ENCODE measurements at regions not wholly inside any gene's neighbourhood (a gene's known extent, or its start where the extent isn't known, plus 50 kb on each side); places are given as distances from the start of the nearest gene placed in this dataset.

DNA sequence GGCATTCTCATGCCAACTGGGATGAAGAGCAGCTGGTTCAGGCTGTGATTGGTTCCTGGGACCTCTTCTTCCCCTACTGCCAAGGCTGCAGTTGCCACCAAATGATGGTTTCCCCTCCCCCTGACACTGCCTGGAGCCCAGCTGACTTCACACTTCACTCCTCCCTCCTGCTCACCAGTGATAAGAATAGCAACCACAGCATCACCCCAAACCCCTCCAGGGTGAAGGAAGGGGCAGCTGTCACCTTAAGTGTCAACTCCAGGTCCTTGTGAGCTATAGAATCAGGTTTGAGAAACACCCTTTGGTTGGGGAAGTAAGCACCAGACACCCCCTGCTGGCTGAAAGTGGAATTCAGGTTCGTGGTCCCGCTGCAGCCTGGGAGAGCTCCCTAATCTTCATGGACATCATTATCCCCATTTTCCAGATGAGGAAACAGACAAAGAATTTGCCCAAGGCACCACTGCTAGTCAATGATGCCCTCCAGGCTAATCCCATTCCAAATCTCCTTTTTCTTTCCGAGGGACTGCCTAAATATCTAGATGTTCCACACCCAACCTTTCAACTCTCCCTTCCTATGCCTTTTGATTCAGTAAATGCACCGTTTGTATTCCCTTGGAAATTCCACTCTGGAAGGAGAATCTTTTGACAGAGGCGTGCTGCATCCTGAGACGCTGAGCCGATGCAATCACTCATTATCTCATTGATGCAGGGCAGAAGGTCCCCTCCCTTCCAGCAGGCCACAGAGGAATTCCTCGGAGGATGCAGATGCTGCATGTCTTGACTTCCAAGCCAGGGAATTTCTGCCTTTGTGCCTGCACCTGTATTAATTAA, 50.6 kb upstream of the UQCRFS1 start:
- H3K4me3 ChIP-seq (ENCODE audit: low read depth, low read length), result no peak overlapping the region
- TF ChIP-seq, protein P1, sequence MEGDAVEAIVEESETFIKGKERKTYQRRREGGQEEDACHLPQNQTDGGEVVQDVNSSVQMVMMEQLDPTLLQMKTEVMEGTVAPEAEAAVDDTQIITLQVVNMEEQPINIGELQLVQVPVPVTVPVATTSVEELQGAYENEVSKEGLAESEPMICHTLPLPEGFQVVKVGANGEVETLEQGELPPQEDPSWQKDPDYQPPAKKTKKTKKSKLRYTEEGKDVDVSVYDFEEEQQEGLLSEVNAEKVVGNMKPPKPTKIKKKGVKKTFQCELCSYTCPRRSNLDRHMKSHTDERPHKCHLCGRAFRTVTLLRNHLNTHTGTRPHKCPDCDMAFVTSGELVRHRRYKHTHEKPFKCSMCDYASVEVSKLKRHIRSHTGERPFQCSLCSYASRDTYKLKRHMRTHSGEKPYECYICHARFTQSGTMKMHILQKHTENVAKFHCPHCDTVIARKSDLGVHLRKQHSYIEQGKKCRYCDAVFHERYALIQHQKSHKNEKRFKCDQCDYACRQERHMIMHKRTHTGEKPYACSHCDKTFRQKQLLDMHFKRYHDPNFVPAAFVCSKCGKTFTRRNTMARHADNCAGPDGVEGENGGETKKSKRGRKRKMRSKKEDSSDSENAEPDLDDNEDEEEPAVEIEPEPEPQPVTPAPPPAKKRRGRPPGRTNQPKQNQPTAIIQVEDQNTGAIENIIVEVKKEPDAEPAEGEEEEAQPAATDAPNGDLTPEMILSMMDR (IDR thresholded peaks at IDR 0.05; ENCODE audit: low read depth, low read length), result peak; percentile 36
- no peak for DNase-seq (ENCODE audit: low read depth, low spot score)
- in situ Hi-C loops (cut with HindIII; ENCODE audit: low sequenced_read_pairs), result no loop called here

DNA sequence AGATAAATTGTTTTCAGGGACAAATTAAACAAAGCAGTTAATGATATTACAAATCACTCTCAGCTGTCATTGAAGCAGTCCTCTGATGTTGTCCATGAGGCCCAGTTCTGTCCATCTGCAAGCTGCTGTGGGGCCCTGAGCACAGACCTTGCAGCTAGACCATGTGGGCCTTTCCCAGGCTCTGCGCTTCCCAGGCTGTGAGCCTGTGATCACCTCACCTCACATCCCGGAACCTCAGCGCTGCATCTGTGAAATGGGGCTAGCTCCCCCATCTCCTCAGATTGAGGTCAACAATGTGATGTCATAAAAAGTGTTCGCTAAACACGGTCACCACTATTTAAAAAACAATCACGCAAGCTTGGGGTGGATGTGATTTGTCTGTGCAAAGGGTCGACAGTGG, 51.9 kb upstream of the UQCRFS1 start:
- in situ Hi-C loops (cut with HindIII; ENCODE audit: low sequenced_read_pairs), result no loop called here
- DNase-seq (ENCODE audit: low read depth, low spot score), result no peak
- no peak overlapping the region for H3K4me3 ChIP-seq (ENCODE audit: low read depth, low read length)
- TF ChIP-seq, protein P1 (IDR thresholded peaks at IDR 0.05; ENCODE audit: low read depth, low read length), result no peak

DNA sequence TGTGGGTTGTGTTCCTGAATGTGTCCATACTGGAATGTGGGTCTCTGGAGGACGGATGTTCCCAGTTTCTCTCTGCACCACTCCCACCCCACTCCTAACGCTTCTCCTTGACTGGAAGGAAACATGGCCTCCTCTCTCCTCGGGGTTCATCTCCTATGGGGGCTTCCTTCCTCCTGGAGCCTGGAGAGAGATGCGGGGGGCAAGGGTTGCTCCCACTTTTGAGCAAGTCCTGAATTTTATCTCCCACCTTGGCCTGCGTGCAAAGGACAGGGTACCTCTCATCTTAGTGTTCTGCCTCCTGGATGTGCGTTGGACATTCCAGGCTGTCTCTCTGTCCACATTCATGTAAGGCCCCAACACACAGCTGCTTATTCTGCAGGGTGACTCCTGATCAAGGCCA, 52.5 kb upstream of the UQCRFS1 start:
- in situ Hi-C loops (cut with HindIII; ENCODE audit: low sequenced_read_pairs), result no loop called here
- no peak overlapping the region for H3K4me3 ChIP-seq (ENCODE audit: low read depth, low read length)
- no peak for DNase-seq (ENCODE audit: low read depth, low spot score)
- TF ChIP-seq, protein P1 (IDR thresholded peaks at IDR 0.05; ENCODE audit: low read depth, low read length), result no peak

DNA sequence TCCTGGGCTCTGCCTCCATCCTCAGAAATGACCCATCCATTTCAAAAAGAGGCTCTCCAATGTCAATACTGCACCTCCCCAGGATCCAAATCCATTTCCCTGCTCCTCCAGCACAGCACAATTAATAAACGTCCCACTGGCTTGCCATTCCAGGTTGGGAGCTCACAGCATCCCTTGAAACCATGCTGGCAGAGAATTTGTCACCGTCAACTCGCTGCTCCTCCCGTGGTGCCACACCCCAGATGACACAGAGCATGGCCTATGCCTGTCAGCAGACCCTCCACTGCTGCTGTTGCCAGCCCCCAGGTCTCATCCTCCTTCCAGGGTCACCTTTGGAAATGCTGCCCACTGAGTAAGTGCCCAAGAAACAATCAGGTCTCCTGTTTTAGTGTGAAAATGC, 53.0 kb upstream of the UQCRFS1 start:
- in situ Hi-C loops (cut with HindIII; ENCODE audit: low sequenced_read_pairs), result no loop called here
- no peak overlapping the region for H3K4me3 ChIP-seq (ENCODE audit: low read depth, low read length)
- no peak for DNase-seq (ENCODE audit: low read depth, low spot score)
- TF ChIP-seq, protein P1 (IDR thresholded peaks at IDR 0.05; ENCODE audit: low read depth, low read length), result no peak

DNA sequence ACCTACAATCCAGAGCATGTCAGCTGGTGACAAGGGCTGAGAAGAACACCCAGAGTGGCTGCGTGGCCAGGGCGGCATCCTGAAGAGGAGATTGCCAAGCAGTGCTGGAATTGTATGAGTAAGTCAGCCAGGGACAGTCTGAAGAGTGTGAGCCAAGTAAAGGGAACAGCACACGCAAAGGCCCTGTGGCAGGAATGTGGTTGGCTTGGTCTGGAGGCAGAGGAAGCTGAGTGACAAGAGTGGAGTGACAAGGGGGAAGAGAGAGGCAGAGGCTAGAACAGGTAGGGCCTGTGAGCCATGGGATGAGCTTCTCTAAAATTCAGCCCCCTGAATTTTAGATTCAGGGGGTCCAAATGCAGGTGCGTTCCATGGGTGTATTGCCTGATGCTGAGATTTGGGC, 53.7 kb upstream of the UQCRFS1 start:
- in situ Hi-C loops (cut with HindIII; ENCODE audit: low sequenced_read_pairs), result no loop called here
- no peak overlapping the region for H3K4me3 ChIP-seq (ENCODE audit: low read depth, low read length)
- TF ChIP-seq, protein P1 (IDR thresholded peaks at IDR 0.05; ENCODE audit: low read depth, low read length), result no peak
- DNase-seq (ENCODE audit: low read depth, low spot score), result no peak

DNA sequence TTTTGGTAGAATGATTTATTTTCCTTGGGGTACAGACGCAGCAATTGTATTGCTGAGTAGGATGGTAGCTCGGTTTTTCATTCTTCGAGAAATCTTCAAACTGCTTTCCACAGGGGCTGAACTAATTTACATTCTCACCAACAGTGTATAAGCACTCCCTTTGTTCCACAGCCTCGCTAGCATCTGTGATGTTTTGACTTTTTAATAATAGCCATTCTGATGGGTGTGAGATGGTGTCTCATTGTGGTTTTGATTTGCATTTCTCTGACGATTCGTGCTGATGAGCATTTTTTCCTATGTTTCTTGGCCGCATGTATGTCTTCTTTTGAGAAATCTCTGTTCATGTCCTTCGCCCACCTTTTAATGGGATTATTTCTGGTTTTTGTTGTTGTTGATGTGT, 54.8 kb upstream of the UQCRFS1 start:
- in situ Hi-C loops (cut with HindIII; ENCODE audit: low sequenced_read_pairs), result no loop called here
- H3K4me3 ChIP-seq (ENCODE audit: low read depth, low read length), result no peak overlapping the region

More for the DNA sequence above, 54.8 kb upstream of the UQCRFS1 start:
- no peak for DNase-seq (ENCODE audit: low read depth, low spot score)
- TF ChIP-seq, protein P1 (IDR thresholded peaks at IDR 0.05; ENCODE audit: low read depth, low read length), result no peak

All from astrocyte of the spinal cord (primary cell).